ENCODE measurements at regions not wholly inside any gene's neighbourhood (a gene's known extent, or its start where the extent isn't known, plus 50 kb on each side); places are given as distances from the start of the nearest gene placed in this dataset.
A peak's percentile ranks its signal among the peaks of the same experiment; 100 is the strongest.

GRCh38 chr5:135218486-135218755, 180.6 kb downstream of the MACROH2A1 start:
- DNase-seq (ENCODE audit: low spot score): no peak

GRCh38 chr5:135217669-135218485, 181.2 kb downstream of the MACROH2A1 start:
- no peak for DNase-seq (ENCODE audit: low spot score)

GRCh38 chr5:135216471-135217343, 182.3 kb downstream of the MACROH2A1 start:
- DNase-seq (ENCODE audit: low spot score): no peak

- no peak for DNase-seq (ENCODE audit: low spot score)
Observed at GRCh38 chr5:135215617-135216470, 181.8 kb upstream of the PITX1 start.

GRCh38 chr5:135214897-135215616, 181.0 kb upstream of the PITX1 start:
- DNase-seq (ENCODE audit: low spot score): peak; percentile 49

- no peak for DNase-seq (ENCODE audit: low spot score)
Observed at GRCh38 chr5:135213466-135214239, 179.6 kb upstream of the PITX1 start.

- no peak for DNase-seq (ENCODE audit: low spot score)
Observed at GRCh38 chr5:135213027-135213386, 179.0 kb upstream of the PITX1 start.

- no peak for DNase-seq (ENCODE audit: low spot score)
Observed at GRCh38 chr5:135212361-135213026, 178.5 kb upstream of the PITX1 start.

- no peak for DNase-seq (ENCODE audit: low spot score)
Observed at GRCh38 chr5:135211791-135212190, 177.8 kb upstream of the PITX1 start.

GRCh38 chr5:135211083-135211790, 177.2 kb upstream of the PITX1 start:
- DNase-seq (ENCODE audit: low spot score): no peak

GRCh38 chr5:135210286-135211055, 176.4 kb upstream of the PITX1 start:
- no peak for DNase-seq (ENCODE audit: low spot score)

GRCh38 chr5:135208903-135209721, 175.1 kb upstream of the PITX1 start:
- DNase-seq (ENCODE audit: low spot score): peak; percentile 89

- DNase-seq (ENCODE audit: low spot score): no peak
Observed at GRCh38 chr5:135208555-135208902, 174.5 kb upstream of the PITX1 start.

- no peak for DNase-seq (ENCODE audit: low spot score)
Observed at GRCh38 chr5:135207866-135208265, 173.8 kb upstream of the PITX1 start.

GRCh38 chr5:135206862-135207261, 172.8 kb upstream of the PITX1 start:
- DNase-seq (ENCODE audit: low spot score): no peak

- no peak for DNase-seq (ENCODE audit: low spot score)
Observed at GRCh38 chr5:135205632-135206349, 171.8 kb upstream of the PITX1 start.

- DNase-seq (ENCODE audit: low spot score): no peak
Observed at GRCh38 chr5:135204151-135204600, 170.1 kb upstream of the PITX1 start.

All from AG20443 (cell line).